Nephron (organoid): ENCODE measurements at regions not wholly inside any gene's neighbourhood (a gene's known extent, or its start where the extent isn't known, plus 50 kb on each side); places are given as distances from the start of the nearest gene placed in this dataset.
"Not testable (repeated sequence)": the region's sequence is repeated elsewhere in the genome, so short reads cannot be mapped to it uniquely, and the experiment has no call there.

ENCODE experiments used
- H3K27ac Mint-ChIP-seq, 3 experiments: 2 replicates each; pipeline ENCODE4 v1.8.0; 2020; ENCODE audit warnings: mixed read lengths in 3 of 3, mild to moderate bottlenecking in 2 of 3, moderate library complexity in 1 of 3
- H3K27me3 Mint-ChIP-seq: 2 replicates; pipeline ENCODE4 v1.8.0; 2021; ENCODE audit warnings: low read depth, mild to moderate bottlenecking, moderate library complexity, mixed read lengths
- H3K36me3 Mint-ChIP-seq: 2 replicates; pipeline ENCODE4 v1.8.0; 2020; ENCODE audit warnings: low read depth, mixed read lengths
- H3K4me1 Mint-ChIP-seq: 2 replicates; pipeline ENCODE4 v1.8.0; 2020; ENCODE audit warnings: mixed read lengths
- H3K4me3 Mint-ChIP-seq, 3 experiments: 2 replicates each; pipeline ENCODE4 v1.8.0; 2020; ENCODE audit warnings: mild to moderate bottlenecking in 3 of 3, mixed read lengths in 3 of 3, moderate library complexity in 2 of 3
- H3K9me3 Mint-ChIP-seq: 2 replicates; pipeline ENCODE4 v1.8.0; 2020; ENCODE audit warnings: mixed read lengths
- TF ChIP-seq, protein P1 (sequence below), 3 experiments: fragments of 200-600 bp; sonication (generic); IDR thresholded peaks; one replicate each; pipeline ENCODE4 v1.5.0; 2021; ENCODE audit warnings: antibody characterized with exemption in 3 of 3; ENCODE audit not compliant: unreplicated experiment in 3 of 3

DNA sequence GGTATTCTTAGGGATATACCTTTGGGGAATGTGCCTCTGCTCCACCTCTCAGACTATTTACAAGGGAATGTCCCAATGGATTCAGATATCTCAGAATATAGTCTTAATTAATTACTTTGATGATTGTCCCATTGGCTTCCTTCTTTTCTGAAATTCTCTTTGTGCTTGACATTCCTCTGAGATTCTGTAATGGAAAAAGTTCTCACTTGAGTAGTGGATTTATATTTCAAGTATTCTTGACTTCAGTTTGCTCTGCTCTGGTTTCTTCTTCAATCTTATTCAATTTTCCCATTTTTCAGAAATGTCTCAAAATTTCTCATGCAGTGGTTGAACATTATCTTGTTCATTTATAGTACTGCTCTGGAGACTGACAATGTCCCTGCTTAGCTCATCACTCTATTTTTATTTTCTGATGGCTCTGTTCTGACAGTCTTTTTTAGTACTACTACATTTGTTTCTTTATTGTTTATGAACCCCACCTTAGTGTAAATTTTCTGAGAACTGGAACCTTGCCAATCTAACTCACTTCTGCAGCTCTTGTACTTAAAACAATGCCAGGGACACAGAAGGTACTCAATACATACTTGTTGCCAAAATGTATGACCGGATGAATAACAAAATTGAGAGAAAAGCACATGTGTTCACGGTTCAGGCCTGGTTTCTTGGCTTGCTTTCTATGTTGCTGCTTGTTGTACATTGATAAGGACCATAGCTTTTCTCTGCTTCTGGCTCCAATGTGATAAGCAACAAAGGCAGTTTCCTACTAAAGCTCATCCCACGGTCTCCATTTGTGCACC is 471.7 kb downstream of the GASK1B start:
- H3K36me3 Mint-ChIP-seq = no peaks in the 10 kb centered on the region
- no peaks in the 10 kb centered on the region for H3K4me1 Mint-ChIP-seq
- no peak overlapping the region for H3K4me3 Mint-ChIP-seq
- TF ChIP-seq, protein P1, sequence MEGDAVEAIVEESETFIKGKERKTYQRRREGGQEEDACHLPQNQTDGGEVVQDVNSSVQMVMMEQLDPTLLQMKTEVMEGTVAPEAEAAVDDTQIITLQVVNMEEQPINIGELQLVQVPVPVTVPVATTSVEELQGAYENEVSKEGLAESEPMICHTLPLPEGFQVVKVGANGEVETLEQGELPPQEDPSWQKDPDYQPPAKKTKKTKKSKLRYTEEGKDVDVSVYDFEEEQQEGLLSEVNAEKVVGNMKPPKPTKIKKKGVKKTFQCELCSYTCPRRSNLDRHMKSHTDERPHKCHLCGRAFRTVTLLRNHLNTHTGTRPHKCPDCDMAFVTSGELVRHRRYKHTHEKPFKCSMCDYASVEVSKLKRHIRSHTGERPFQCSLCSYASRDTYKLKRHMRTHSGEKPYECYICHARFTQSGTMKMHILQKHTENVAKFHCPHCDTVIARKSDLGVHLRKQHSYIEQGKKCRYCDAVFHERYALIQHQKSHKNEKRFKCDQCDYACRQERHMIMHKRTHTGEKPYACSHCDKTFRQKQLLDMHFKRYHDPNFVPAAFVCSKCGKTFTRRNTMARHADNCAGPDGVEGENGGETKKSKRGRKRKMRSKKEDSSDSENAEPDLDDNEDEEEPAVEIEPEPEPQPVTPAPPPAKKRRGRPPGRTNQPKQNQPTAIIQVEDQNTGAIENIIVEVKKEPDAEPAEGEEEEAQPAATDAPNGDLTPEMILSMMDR (IDR thresholded peaks at IDR 0.05; ENCODE audit: unreplicated experiment in 3 of 3) = no peak
- no peaks in the 10 kb centered on the region for H3K9me3 Mint-ChIP-seq
- no peak overlapping the region for H3K27ac Mint-ChIP-seq
- no peaks in the 10 kb centered on the region for H3K27me3 Mint-ChIP-seq

DNA sequence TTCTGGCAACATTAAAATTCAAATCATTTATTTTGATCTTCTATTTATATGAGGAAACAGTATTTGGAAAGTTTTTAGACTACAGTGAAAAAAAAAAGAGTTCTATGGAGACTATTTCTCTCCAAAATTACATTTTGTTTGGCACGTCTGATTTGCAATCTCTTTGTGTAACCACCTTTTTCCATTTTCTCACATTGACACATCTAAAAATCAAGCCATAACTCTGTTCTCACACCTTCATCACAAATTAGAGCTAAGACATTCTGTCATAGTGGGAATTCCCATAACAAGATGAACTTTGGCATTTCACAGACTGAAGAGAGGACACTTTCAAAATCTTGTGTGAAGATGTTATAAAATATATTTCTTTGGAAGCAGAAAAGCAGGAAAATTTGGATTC is 468.9 kb downstream of the GRIA2 start:
- H3K27me3 Mint-ChIP-seq = peaks cover 5% of the 10 kb centered on the region
- H3K36me3 Mint-ChIP-seq = no peaks in the 10 kb centered on the region
- H3K4me3 Mint-ChIP-seq = no peak overlapping the region
- peaks cover 2% of the 10 kb centered on the region for H3K9me3 Mint-ChIP-seq
- no peak overlapping the region for H3K27ac Mint-ChIP-seq
- TF ChIP-seq, protein P1 (IDR thresholded peaks at IDR 0.05; ENCODE audit: unreplicated experiment in 3 of 3) = no peak
- H3K4me1 Mint-ChIP-seq = no peaks in the 10 kb centered on the region

DNA sequence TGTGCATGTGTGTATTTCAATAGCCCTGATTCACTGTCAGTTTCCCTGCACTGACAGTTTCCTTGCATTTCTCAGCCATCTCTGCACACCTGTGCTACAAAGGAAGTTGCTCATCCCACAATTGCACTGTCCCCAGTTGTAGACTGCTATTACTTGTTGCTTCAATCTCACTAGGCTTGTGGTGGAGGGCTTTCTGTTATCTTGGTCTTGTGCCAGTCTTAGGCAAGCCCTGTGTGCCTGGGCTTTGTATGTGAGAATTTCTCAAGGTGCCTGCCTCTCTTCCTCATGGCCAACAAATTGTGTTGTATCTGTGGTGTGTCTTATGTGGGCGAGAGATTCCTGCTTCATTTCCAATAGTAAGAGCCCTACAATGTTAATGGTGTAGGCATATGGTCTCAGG is 467.4 kb downstream of the GRIA2 start:
- Mint-ChIP-seq H3K9me3 (no peaks in the 10 kb centered on the region), H3K27ac (no peak overlapping the region), H3K36me3 (no peaks in the 10 kb centered on the region), H3K4me1 (no peaks in the 10 kb centered on the region), H3K27me3 (peaks cover 5% of the 10 kb centered on the region), H3K4me3 (no peak overlapping the region)
- TF ChIP-seq, protein P1 (IDR thresholded peaks at IDR 0.05; ENCODE audit: unreplicated experiment in 3 of 3) = no peak

GRCh38 chr4:157679326-157679725 is 458.8 kb downstream of the GRIA2 start:
- H3K9me3 Mint-ChIP-seq = peaks cover 14% of the 10 kb centered on the region
- not testable (repeated sequence) for H3K27me3 Mint-ChIP-seq, H3K27ac Mint-ChIP-seq, H3K36me3 Mint-ChIP-seq, H3K4me3 Mint-ChIP-seq, H3K4me1 Mint-ChIP-seq

DNA sequence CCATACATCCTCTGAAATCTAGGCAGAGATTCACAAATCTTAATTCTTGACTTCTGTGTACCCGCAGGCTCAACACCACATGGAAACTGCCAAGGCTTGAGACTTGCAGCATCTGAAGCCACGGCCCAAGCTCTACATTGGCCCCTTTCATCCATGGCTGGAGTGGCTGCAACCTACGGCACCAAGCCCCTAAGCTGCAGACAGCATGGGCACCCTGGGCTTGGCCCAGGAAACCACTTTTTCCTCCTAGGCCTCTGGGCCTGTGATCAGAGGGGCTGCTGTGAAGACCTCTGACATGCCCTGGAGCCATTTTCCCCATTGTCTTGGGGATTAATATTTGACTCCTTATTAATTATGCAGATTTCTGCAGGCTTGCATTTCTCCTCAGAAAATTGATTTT is 457.9 kb downstream of the GRIA2 start:
- no peak overlapping the region for H3K4me3 Mint-ChIP-seq
- no peak overlapping the region for H3K27ac Mint-ChIP-seq
- TF ChIP-seq, protein P1 (IDR thresholded peaks at IDR 0.05; ENCODE audit: unreplicated experiment in 3 of 3) = no peak
- H3K9me3 Mint-ChIP-seq = peaks cover 14% of the 10 kb centered on the region
- no peaks in the 10 kb centered on the region for H3K27me3 Mint-ChIP-seq
- H3K36me3 Mint-ChIP-seq = peaks cover 6% of the 10 kb centered on the region
- H3K4me1 Mint-ChIP-seq = no peaks in the 10 kb centered on the region

GRCh38 chr4:157674699-157675098 is 454.2 kb downstream of the GRIA2 start:
- peaks cover 14% of the 10 kb centered on the region for H3K9me3 Mint-ChIP-seq
- TF ChIP-seq, protein P1 (IDR thresholded peaks at IDR 0.05; ENCODE audit: unreplicated experiment in 3 of 3) = no peak
- peaks cover 6% of the 10 kb centered on the region for H3K36me3 Mint-ChIP-seq
- H3K4me1 Mint-ChIP-seq = no peaks in the 10 kb centered on the region
- no peak overlapping the region for H3K4me3 Mint-ChIP-seq
- no peaks in the 10 kb centered on the region for H3K27me3 Mint-ChIP-seq
- no peak overlapping the region for H3K27ac Mint-ChIP-seq
